ENCODE measurements at regions not wholly inside any gene's neighbourhood (a gene's known extent, or its start where the extent isn't known, plus 50 kb on each side); places are given as distances from the start of the nearest gene placed in this dataset.

- TF ChIP-seq CTCF (IDR thresholded peaks at IDR 0.05) (no peak), ZFX (IDR thresholded peaks at IDR 0.05; ENCODE audit: borderline replicate concordance) (no peak)
Observed at GRCh38 chr2:216960671-216961268, 100.9 kb upstream of the TNP1 start.
